ENCODE measurements at regions not wholly inside any gene's neighbourhood (a gene's known extent, or its start where the extent isn't known, plus 50 kb on each side); places are given as distances from the start of the nearest gene placed in this dataset.

- DNase-seq (ENCODE audit: low read depth, low spot score): no peak
These were observed 56.6 kb downstream of the HLA-G start for GRCh38 chr6:29884261-29884660.

GRCh38 chr6:29886701-29887100, 55.6 kb upstream of the HLA-A start:
- DNase-seq (ENCODE audit: low read depth, low spot score): no peak

- peak; percentile 48 for DNase-seq (ENCODE audit: low read depth, low spot score)
These were observed 55.0 kb upstream of the HLA-A start for GRCh38 chr6:29887330-29887818.

GRCh38 chr6:29887819-29888776, 54.2 kb upstream of the HLA-A start:
- peak; percentile 47 for DNase-seq (ENCODE audit: low read depth, low spot score)
